Lower leg skin (tissue), 3 donors: ENCODE measurements at regions not wholly inside any gene's neighbourhood (a gene's known extent, or its start where the extent isn't known, plus 50 kb on each side); places are given as distances from the start of the nearest gene placed in this dataset.

Experiments
- CTCF ChIP-seq, 3 donors: fragments of 450-650 bp; IDR thresholded peaks; one replicate each; pipeline ENCODE4 v1.5.1; 2016; ENCODE audit warnings: antibody characterized with exemption in 3 of 3, mild to moderate bottlenecking in 3 of 3, moderate library complexity in 2 of 3
- POLR2A ChIP-seq, 2 donors: fragments of 450-650 bp; IDR thresholded peaks; one replicate each; pipeline ENCODE4 v1.6.1; 2016 to 2017; ENCODE audit warnings: antibody characterized with exemption in 2 of 2, mild to moderate bottlenecking in 1 of 2, moderate library complexity in 1 of 2

- no peak for TF ChIP-seq CTCF (IDR thresholded peaks at IDR 0.05)
- no peak for TF ChIP-seq POLR2A (IDR thresholded peaks at IDR 0.05)
Observed at GRCh38 chr18:65606551-65607130, 144.2 kb upstream of the CDH7 start.
